Sigmoid colon (tissue), 6 donors: ENCODE measurements at regions not wholly inside any gene's neighbourhood (a gene's known extent, or its start where the extent isn't known, plus 50 kb on each side); places are given as distances from the start of the nearest gene placed in this dataset.

ENCODE experiments used
- DNase-seq: peaks from one replicate; pipeline ENCODE4 v3.0.0-alpha.2; 2019
- H3K27ac ChIP-seq, 4 donors: fragments of 200-600 bp; sonication (generic); one replicate each; pipeline ENCODE4 v1.5.1; 2016 to 2019; ENCODE audit warnings: mild to moderate bottlenecking in 1 of 4
- H3K27me3 ChIP-seq, 3 donors: fragments of 200-600 bp; sonication (generic); one replicate each; pipeline ENCODE4 v1.5.1; 2019; ENCODE audit warnings: mild to moderate bottlenecking in 1 of 3
- H3K36me3 ChIP-seq, 4 donors: fragments of 200-600 bp; sonication (generic); one replicate each; pipeline ENCODE4 v1.5.1; 2016 to 2019
- H3K4me1 ChIP-seq, 4 donors: fragments of 200-600 bp; sonication (generic); one replicate each; pipeline ENCODE4 v1.5.1; 2017 to 2019
- H3K4me3 ChIP-seq, 4 donors: fragments of 200-600 bp; sonication (generic); one replicate each; pipeline ENCODE4 v1.5.1; 2017 to 2019; ENCODE audit warnings: mild to moderate bottlenecking in 2 of 4, moderate library complexity in 1 of 4
- H3K9me3 ChIP-seq, 4 donors: fragments of 200-600 bp in 3 of 4; sonication (generic) in 3 of 4; one replicate each; pipeline versions ENCODE4 v1.5.1 to v1.6.1; 2013 to 2019
- EP300 ChIP-seq, 4 donors: sonication (generic); formaldehyde crosslinking; IDR thresholded peaks; one replicate each; pipeline ENCODE4 v1.6.1; 2017; ENCODE audit warnings: antibody characterized with exemption in 4 of 4
- POLR2A ChIP-seq, 2 donors: fragments of 450-650 bp; IDR thresholded peaks; one replicate each; pipeline ENCODE4 v1.6.1; 2016; ENCODE audit warnings: antibody characterized with exemption in 2 of 2, mild to moderate bottlenecking in 2 of 2, moderate library complexity in 2 of 2
- POLR2AphosphoS5 ChIP-seq, 4 donors: sonication (generic); formaldehyde crosslinking; IDR thresholded peaks; one replicate each; pipeline ENCODE4 v1.6.1; 2017; ENCODE audit warnings: antibody characterized with exemption in 4 of 4
- WGBS, 2 donors: extraction: QIAGEN DNeasy Blood & Tissue Kit; methylation state at CpG; one replicate each; pipeline ENCODE4 v1.1.7; 2013; 5-methylcytosine and 5-hydroxymethylcytosine counted together
- intact Hi-C: fragments of 100-400 bp; cut with DNase I; formaldehyde crosslinking; loops from one replicate; pipeline ENCODE4 v1.15.1; 2023
- TF ChIP-seq, protein P1 (sequence below), 4 experiments: fragments of 450-650 bp in 3 of 4; fragments of 200-600 bp in 1 of 4; IDR thresholded peaks; one replicate each; pipeline ENCODE4 v1.5.1; 2016 to 2019; ENCODE audit warnings: antibody characterized with exemption in 4 of 4, mild to moderate bottlenecking in 3 of 4, moderate library complexity in 2 of 4
- donor health status: healthy with polysubstance abuse.
- donor health status: healthy.

DNA sequence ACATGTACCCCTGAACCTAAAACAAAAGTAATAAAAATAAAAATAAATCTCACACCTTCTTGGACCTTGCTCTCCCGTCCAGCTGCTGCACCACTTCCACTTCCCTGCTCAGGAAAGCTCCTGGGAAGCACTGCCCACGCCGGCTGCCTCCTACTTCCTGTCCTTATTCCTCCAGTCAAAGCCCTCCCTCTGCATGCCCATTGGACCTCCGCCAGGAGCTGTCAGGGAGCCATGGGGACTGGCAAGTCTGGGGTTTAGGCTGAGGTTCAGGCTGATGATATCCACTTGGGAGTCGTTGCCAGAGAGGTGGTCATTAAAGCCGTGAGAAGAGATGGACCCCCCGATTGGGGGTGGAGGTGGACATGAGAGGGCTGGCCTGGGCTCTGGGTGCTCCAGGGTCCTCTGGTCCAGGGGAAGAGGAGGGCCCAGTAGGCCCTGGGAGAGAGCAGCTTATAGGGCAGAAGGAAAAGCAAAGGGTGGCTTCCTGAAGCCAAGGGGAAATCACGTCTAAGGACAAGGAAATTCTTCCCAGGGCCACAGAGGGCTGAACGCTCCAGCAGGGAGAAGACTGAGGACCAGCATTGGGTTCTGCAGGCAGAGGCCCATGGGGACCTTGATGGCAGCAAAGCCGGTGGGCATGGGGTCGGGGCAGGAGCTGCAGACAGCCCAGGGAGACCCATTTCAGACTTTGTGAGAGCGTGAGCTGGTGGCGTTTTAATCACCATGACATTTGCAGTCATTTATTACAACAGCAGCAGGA is 78.7 kb downstream of the FZD10 start:
- DNase-seq = no peak
- Histone ChIP-seq H3K27me3 (peaks cover 0 to 5% (median 0%) of the 10 kb centered on the region in 3 donors), H3K9me3 (no peaks in the 10 kb centered on the region), H3K4me1 (no peaks in the 10 kb centered on the region), H3K36me3 (no peaks in the 10 kb centered on the region), H3K27ac (no peak overlapping the region), H3K4me3 (no peak overlapping the region)
- TF ChIP-seq POLR2A (IDR thresholded peaks at IDR 0.05) (no peak), EP300 (IDR thresholded peaks at IDR 0.05) (no peak), POLR2AphosphoS5 (IDR thresholded peaks at IDR 0.05) (no peak)
- TF ChIP-seq, protein P1, sequence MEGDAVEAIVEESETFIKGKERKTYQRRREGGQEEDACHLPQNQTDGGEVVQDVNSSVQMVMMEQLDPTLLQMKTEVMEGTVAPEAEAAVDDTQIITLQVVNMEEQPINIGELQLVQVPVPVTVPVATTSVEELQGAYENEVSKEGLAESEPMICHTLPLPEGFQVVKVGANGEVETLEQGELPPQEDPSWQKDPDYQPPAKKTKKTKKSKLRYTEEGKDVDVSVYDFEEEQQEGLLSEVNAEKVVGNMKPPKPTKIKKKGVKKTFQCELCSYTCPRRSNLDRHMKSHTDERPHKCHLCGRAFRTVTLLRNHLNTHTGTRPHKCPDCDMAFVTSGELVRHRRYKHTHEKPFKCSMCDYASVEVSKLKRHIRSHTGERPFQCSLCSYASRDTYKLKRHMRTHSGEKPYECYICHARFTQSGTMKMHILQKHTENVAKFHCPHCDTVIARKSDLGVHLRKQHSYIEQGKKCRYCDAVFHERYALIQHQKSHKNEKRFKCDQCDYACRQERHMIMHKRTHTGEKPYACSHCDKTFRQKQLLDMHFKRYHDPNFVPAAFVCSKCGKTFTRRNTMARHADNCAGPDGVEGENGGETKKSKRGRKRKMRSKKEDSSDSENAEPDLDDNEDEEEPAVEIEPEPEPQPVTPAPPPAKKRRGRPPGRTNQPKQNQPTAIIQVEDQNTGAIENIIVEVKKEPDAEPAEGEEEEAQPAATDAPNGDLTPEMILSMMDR (IDR thresholded peaks at IDR 0.05) = no peak
- intact Hi-C loops = no loop called here
- 78 to 80% methylated on average over 13 of the region's 13 CpGs for WGBS, 2 donors

DNA sequence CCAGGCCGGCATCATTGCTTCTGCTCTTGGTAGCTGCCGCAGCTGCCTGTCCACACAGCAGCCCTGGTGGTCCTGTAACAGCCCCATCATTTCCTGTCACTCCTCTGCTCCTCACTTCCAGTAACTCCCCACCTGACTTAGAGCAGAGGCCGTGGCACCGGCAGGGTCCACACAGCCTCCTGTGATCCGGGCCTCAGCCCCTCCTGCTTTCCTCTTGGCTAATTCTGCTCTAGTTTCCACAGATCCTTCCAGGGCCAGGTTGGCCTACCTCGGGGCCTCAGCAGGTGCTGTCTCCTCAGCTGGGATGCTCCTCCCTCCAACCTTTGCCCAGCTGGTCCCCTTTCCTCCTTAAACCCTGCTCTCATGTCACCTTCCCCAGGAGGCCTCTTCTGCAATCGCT is 80.2 kb downstream of the FZD10 start:
- TF ChIP-seq, protein P1 (IDR thresholded peaks at IDR 0.05) = no peak
- TF ChIP-seq POLR2AphosphoS5 (IDR thresholded peaks at IDR 0.05) (no peak), EP300 (IDR thresholded peaks at IDR 0.05) (no peak), POLR2A (IDR thresholded peaks at IDR 0.05) (no peak)
- Histone ChIP-seq H3K36me3 (no peaks in the 10 kb centered on the region), H3K27me3 (no peaks in the 10 kb centered on the region), H3K9me3 (no peaks in the 10 kb centered on the region), H3K4me3 (no peak overlapping the region), H3K27ac (no peak overlapping the region), H3K4me1 (no peaks in the 10 kb centered on the region)
- 80 to 81% methylated on average over 7 of the region's 7 CpGs for WGBS, 2 donors
- no peak for DNase-seq
- intact Hi-C loops = no loop called here

- no peak for DNase-seq
- H3K4me3 ChIP-seq = no peak overlapping the region
- H3K4me1 ChIP-seq = no peaks in the 10 kb centered on the region
- no peak for TF ChIP-seq POLR2A (IDR thresholded peaks at IDR 0.05)
- TF ChIP-seq, protein P1 (IDR thresholded peaks at IDR 0.05) = no peak
- TF ChIP-seq POLR2AphosphoS5 (IDR thresholded peaks at IDR 0.05) = no peak
- TF ChIP-seq EP300 (IDR thresholded peaks at IDR 0.05) = no peak
- no peak overlapping the region for H3K27ac ChIP-seq
- no peaks in the 10 kb centered on the region for H3K9me3 ChIP-seq
- intact Hi-C loops = no loop called here
- no peaks in the 10 kb centered on the region for H3K36me3 ChIP-seq
- 67 to 75% methylated on average over 6 of the region's 6 CpGs for WGBS, 2 donors
- H3K27me3 ChIP-seq = no peaks in the 10 kb centered on the region
Measured at GRCh38 chr12:130245251-130245650, 83.0 kb downstream of the FZD10 start.

DNA sequence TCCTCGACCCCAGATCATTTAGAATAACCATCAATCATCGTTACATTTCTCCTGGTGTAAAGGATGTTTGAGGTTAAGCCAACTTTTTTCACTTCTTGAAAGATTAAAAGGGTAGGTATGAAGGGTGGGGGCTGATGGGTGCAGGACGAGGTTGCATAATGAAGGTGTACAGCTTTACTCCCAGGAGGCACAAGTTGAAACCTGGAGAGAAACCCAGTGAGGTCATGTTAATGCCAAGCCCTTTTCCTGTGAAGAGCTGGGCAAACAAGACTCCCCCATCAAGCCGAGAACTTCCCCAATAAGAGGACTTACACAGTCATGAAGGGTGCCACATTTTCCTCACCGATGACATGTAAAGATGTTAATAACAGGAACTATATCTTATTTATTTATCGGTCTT is 84.3 kb downstream of the FZD10 start:
- no peak for TF ChIP-seq POLR2AphosphoS5 (IDR thresholded peaks at IDR 0.05)
- no peak for TF ChIP-seq EP300 (IDR thresholded peaks at IDR 0.05)
- TF ChIP-seq POLR2A (IDR thresholded peaks at IDR 0.05) = no peak
- TF ChIP-seq, protein P1 (IDR thresholded peaks at IDR 0.05) = no peak
- Histone ChIP-seq H3K36me3 (no peaks in the 10 kb centered on the region), H3K4me1 (no peaks in the 10 kb centered on the region), H3K4me3 (no peak overlapping the region), H3K9me3 (no peaks in the 10 kb centered on the region), H3K27me3 (no peaks in the 10 kb centered on the region), H3K27ac (no peak overlapping the region)
- no peak for DNase-seq
- 72 to 78% methylated on average over 6 of the region's 6 CpGs for WGBS, 2 donors
- intact Hi-C loops = no loop called here
